Karpas-422 (cell line): ENCODE measurements at regions not wholly inside any gene's neighbourhood (a gene's known extent, or its start where the extent isn't known, plus 50 kb on each side); places are given as distances from the start of the nearest gene placed in this dataset.

Experiments used
- DNase-seq: peaks from one replicate; pipeline ENCODE4 v3.0.0-alpha.2; 2015
- H2AFZ ChIP-seq: fragments of 200-600 bp; sonication (generic); 2 replicates; pipeline ENCODE4 v1.6.1; 2014; ENCODE audit warnings: antibody characterized with exemption, low read length, mixed read lengths
- H3K27ac ChIP-seq: fragments of 200-600 bp; sonication (generic); 2 replicates; pipeline ENCODE4 v1.5.1; 2014; ENCODE audit warnings: mild to moderate bottlenecking, low read length, moderate library complexity
- H3K27me3 ChIP-seq: fragments of 200-600 bp; sonication (generic); 2 replicates; pipeline ENCODE4 v1.6.1; 2014; ENCODE audit warnings: low read length, mixed read lengths
- H3K36me3 ChIP-seq: fragments of 200-600 bp; sonication (generic); 2 replicates; pipeline ENCODE4 v1.6.1; 2014; ENCODE audit warnings: low read length, mixed read lengths; ENCODE audit not compliant: insufficient read depth
- H3K4me1 ChIP-seq: fragments of 200-600 bp; sonication (generic); 2 replicates; pipeline ENCODE4 v1.6.1; 2014; ENCODE audit warnings: mild to moderate bottlenecking, low read length, mixed read lengths
- H3K4me2 ChIP-seq: fragments of 200-600 bp; sonication (generic); 2 replicates; pipeline ENCODE4 v1.6.1; 2014; ENCODE audit warnings: low read length, low read depth, mild to moderate bottlenecking; ENCODE audit not compliant: poor library complexity, severe bottlenecking
- H3K4me3 ChIP-seq: fragments of 200-600 bp; sonication (generic); 2 replicates; pipeline ENCODE4 v1.5.1; 2014; ENCODE audit warnings: mild to moderate bottlenecking, antibody characterized with exemption, low read length, mixed read lengths
- H3K79me2 ChIP-seq: fragments of 200-600 bp; sonication (generic); 2 replicates; pipeline ENCODE4 v1.6.1; 2014; ENCODE audit warnings: mild to moderate bottlenecking, low read length, mixed read lengths
- H3K9ac ChIP-seq: fragments of 200-600 bp; sonication (generic); 2 replicates; pipeline ENCODE4 v1.6.0; 2014; ENCODE audit warnings: low read length
- H3K9me2 ChIP-seq: fragments of 200-600 bp; sonication (generic), shearing (Covaris generic); replicated peaks from 2 replicates; pipeline ENCODE4 v1.6.0; 2014; ENCODE audit warnings: mild to moderate bottlenecking, low read length, moderate library complexity; ENCODE audit not compliant: insufficient read depth
- H3K9me3 ChIP-seq: fragments of 300-700, 200-600 bp; sonication (generic); 2 replicates; pipeline ENCODE4 v1.6.1; 2014; ENCODE audit warnings: low read length, mixed read lengths
- H4K20me1 ChIP-seq: fragments of 200-600 bp; sonication (generic); 2 replicates; pipeline ENCODE4 v1.6.1; 2014; ENCODE audit warnings: mild to moderate bottlenecking, antibody characterized with exemption, low read length, low read depth; ENCODE audit not compliant: insufficient read depth

- no peak overlapping the region for H3K4me3 ChIP-seq
- no peak overlapping the region for H3K9ac ChIP-seq
- no peaks in the 10 kb centered on the region for H4K20me1 ChIP-seq
- H2AFZ ChIP-seq, result no peak overlapping the region
- H3K9me3 ChIP-seq, result peaks cover 3% of the 10 kb centered on the region; the same call in 1 of the 2 replicates
- H3K4me2 ChIP-seq, result no peak overlapping the region
- H3K36me3 ChIP-seq, result no peaks in the 10 kb centered on the region
- no peaks in the 10 kb centered on the region for H3K27me3 ChIP-seq
- no peak for DNase-seq
- H3K9me2 ChIP-seq, result no peaks in the 10 kb centered on the region
- no peaks in the 10 kb centered on the region for H3K79me2 ChIP-seq
- H3K4me1 ChIP-seq, result no peaks in the 10 kb centered on the region; the same call in 1 of the 2 replicates
- no peak overlapping the region for H3K27ac ChIP-seq
Observed at GRCh38 chr17:33749171-33749570, 456.1 kb upstream of the ASIC2 start.

DNA sequence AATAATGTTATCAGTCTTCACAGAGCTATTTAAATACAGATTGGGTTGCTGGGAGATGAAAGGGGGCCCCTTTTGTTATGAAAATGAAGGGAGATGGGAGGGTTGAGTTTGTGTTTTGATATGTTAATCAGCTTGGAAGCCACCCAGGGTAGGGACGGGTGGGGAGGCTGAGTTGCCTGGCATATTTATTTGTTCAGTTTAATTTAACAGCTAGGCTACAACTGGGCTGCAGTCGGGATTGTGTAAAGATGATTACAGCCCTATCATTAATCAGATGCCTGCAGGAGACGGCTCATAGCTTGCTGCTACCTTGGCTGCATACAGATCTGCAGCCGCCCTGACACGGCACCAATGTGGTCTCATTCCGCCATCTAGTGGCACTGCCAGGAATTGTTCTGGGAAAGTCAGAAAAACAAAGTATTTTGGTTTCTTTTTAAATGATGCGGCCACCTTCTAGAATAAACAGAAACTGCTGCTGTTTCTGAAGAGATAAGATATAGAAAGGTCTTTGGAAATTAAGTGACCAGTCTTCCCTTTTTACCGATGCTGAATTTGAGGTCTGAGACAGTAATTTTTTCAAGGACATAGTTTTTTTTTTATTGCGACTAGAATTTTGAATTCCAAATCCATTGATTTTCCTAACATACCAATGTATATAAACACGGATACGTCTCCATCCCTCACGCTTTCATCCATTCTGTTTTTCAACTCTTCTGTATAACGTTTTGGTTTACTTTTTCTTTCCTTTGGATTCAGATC, 458.0 kb upstream of the ASIC2 start:
- H3K79me2 ChIP-seq, result no peaks in the 10 kb centered on the region
- no peak overlapping the region for H3K4me3 ChIP-seq
- no peaks in the 10 kb centered on the region for H3K36me3 ChIP-seq
- peaks cover 4% of the 10 kb centered on the region; the same call in 1 of the 2 replicates for H3K9me3 ChIP-seq
- H3K4me2 ChIP-seq, result peak overlapping the region; percentile 19
- H4K20me1 ChIP-seq, result no peaks in the 10 kb centered on the region
- H3K9ac ChIP-seq, result no peak overlapping the region
- no peak overlapping the region for H2AFZ ChIP-seq
- no peaks in the 10 kb centered on the region for H3K9me2 ChIP-seq
- no peaks in the 10 kb centered on the region; the same call in 1 of the 2 replicates for H3K4me1 ChIP-seq
- no peaks in the 10 kb centered on the region for H3K27me3 ChIP-seq
- DNase-seq, result peak; percentile 86
- H3K27ac ChIP-seq, result no peak overlapping the region

GRCh38 chr17:33751702-33752065, 458.6 kb upstream of the ASIC2 start:
- no peak overlapping the region for H2AFZ ChIP-seq

GRCh38 chr17:33753452-33753851, 460.4 kb upstream of the ASIC2 start:
- Histone ChIP-seq H3K79me2 (no peaks in the 10 kb centered on the region), H2AFZ (peak overlapping the region; percentile 56; the same call in 1 of the 2 replicates)
- peak; percentile 73 for DNase-seq

More at GRCh38 chr17:33751702-33752065, 458.6 kb upstream of the ASIC2 start:
- no peaks in the 10 kb centered on the region; the same call in 1 of the 2 replicates for H3K4me1 ChIP-seq
- peaks cover 4% of the 10 kb centered on the region; the same call in 1 of the 2 replicates for H3K9me3 ChIP-seq
- DNase-seq, result no peak
- no peaks in the 10 kb centered on the region for H3K27me3 ChIP-seq
- peak overlapping the region; percentile 19 for H3K4me2 ChIP-seq
- no peaks in the 10 kb centered on the region for H4K20me1 ChIP-seq
- H3K27ac ChIP-seq, result no peak overlapping the region
- no peak overlapping the region for H3K4me3 ChIP-seq
- no peaks in the 10 kb centered on the region for H3K36me3 ChIP-seq
- no peak overlapping the region for H3K9ac ChIP-seq
- no peaks in the 10 kb centered on the region for H3K9me2 ChIP-seq
- H3K79me2 ChIP-seq, result no peaks in the 10 kb centered on the region

GRCh38 chr17:33756021-33756420, 462.9 kb upstream of the ASIC2 start:
- Histone ChIP-seq H3K27me3 (no peaks in the 10 kb centered on the region), H3K27ac (no peak overlapping the region), H3K4me2 (no peak overlapping the region), H3K9me3 (peaks cover 4% of the 10 kb centered on the region; the same call in 1 of the 2 replicates), H3K9ac (no peak overlapping the region), H4K20me1 (no peaks in the 10 kb centered on the region), H3K4me3 (no peak overlapping the region), H3K9me2 (no peaks in the 10 kb centered on the region), H3K36me3 (no peaks in the 10 kb centered on the region), H3K79me2 (no peaks in the 10 kb centered on the region), H3K4me1 (no peaks in the 10 kb centered on the region; the same call in 1 of the 2 replicates), H2AFZ (no peak overlapping the region)
- DNase-seq, result no peak

More at GRCh38 chr17:33753452-33753851, 460.4 kb upstream of the ASIC2 start:
- Histone ChIP-seq H4K20me1 (no peaks in the 10 kb centered on the region), H3K27me3 (no peaks in the 10 kb centered on the region), H3K4me2 (no peak overlapping the region), H3K36me3 (no peaks in the 10 kb centered on the region), H3K9ac (no peak overlapping the region), H3K9me3 (peaks cover 4% of the 10 kb centered on the region; the same call in 1 of the 2 replicates), H3K27ac (no peak overlapping the region), H3K4me3 (no peak overlapping the region), H3K4me1 (no peaks in the 10 kb centered on the region; the same call in 1 of the 2 replicates), H3K9me2 (no peaks in the 10 kb centered on the region)

DNA sequence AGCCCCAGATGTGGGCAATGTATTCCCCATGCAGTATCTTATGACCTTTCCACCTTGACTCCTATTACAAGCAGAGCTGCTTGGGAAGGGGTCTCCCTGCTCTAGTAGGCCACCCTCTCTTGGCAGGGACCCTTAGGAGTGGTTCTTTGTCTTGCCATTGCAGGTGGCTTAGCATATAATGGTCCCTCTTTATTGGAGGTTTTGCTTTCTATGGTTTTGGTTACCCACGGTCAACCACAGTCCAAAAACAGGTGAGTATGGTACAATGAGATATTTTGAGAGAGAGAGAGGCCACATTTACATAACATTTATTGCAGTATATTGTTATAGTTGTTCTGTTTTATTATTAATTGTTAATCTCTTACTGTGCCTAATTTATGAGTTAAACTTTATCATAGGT, 472.8 kb upstream of the ASIC2 start:
- Histone ChIP-seq H3K27ac (no peak overlapping the region), H3K9me2 (no peaks in the 10 kb centered on the region), H3K79me2 (no peaks in the 10 kb centered on the region), H3K4me2 (no peak overlapping the region), H3K4me1 (no peaks in the 10 kb centered on the region), H3K4me3 (no peak overlapping the region), H3K9me3 (no peaks in the 10 kb centered on the region), H3K9ac (no peak overlapping the region), H3K36me3 (no peaks in the 10 kb centered on the region), H3K27me3 (no peaks in the 10 kb centered on the region), H2AFZ (no peak overlapping the region), H4K20me1 (no peaks in the 10 kb centered on the region)
- no peak for DNase-seq

DNA sequence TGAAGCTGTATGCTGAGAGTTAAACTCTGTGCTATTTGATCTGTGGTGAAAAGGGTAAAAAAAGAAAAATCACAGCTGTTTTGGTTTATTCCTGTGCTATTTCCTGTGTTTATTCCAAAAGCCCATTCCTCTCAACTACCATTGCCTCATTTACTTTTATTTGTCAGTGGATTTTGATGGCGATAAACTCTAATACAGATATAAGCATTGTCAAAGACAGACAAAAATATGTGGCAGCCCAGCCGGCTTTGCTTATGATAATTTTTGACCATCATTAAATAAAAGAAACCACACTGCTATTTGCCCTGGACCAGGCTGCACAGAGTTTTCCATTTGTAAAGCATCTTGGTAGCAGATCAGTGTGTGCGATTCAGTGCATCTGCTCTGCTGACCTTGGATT, 473.6 kb upstream of the ASIC2 start:
- Histone ChIP-seq H3K9ac (no peak overlapping the region), H4K20me1 (no peaks in the 10 kb centered on the region), H3K79me2 (no peaks in the 10 kb centered on the region), H3K4me2 (no peak overlapping the region), H3K4me3 (no peak overlapping the region), H3K27me3 (no peaks in the 10 kb centered on the region), H3K27ac (no peak overlapping the region), H3K36me3 (no peaks in the 10 kb centered on the region), H2AFZ (no peak overlapping the region), H3K4me1 (no peaks in the 10 kb centered on the region), H3K9me2 (no peaks in the 10 kb centered on the region), H3K9me3 (no peaks in the 10 kb centered on the region)
- DNase-seq, result no peak

GRCh38 chr17:33769066-33769465, 476.0 kb upstream of the ASIC2 start:
- Histone ChIP-seq H3K4me3 (no peak overlapping the region), H4K20me1 (no peaks in the 10 kb centered on the region), H3K27me3 (no peaks in the 10 kb centered on the region), H2AFZ (no peak overlapping the region), H3K9ac (no peak overlapping the region), H3K36me3 (no peaks in the 10 kb centered on the region), H3K4me2 (no peak overlapping the region), H3K9me2 (no peaks in the 10 kb centered on the region), H3K9me3 (no peaks in the 10 kb centered on the region), H3K27ac (no peak overlapping the region), H3K4me1 (no peaks in the 10 kb centered on the region), H3K79me2 (no peaks in the 10 kb centered on the region)
- no peak for DNase-seq
